ENCODE measurements at regions not wholly inside any gene's neighbourhood (a gene's known extent, or its start where the extent isn't known, plus 50 kb on each side); places are given as distances from the start of the nearest gene placed in this dataset.
A peak's percentile ranks its signal among the peaks of the same experiment; 100 is the strongest.
"Not testable (repeated sequence)": the region's sequence is repeated elsewhere in the genome, so short reads cannot be mapped to it uniquely, and the experiment has no call there.

- no peak for DNase-seq
These were observed 410.5 kb downstream of the TMEM38B start for GRCh38 chr9:106104887-106105286.

DNA sequence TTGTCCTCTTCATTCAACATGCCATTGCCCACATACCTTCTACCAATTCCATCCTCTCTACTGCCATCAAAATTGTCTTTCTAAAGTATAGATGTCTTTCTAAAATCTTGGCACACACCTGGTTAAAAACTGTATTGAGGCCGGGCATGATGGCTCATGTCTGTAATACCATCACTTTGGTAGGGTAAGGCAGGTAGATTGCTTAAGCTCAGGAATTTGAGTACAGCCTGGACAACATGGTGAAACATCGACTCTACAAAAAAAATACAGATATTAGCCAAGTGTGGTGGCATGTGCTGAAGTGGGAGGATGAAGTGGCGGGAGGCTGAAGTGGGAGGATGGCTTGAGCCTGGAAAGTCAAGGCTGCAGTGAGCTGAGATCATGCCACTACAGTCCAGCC, 412.1 kb downstream of the TMEM38B start:
- no peak for DNase-seq

DNA sequence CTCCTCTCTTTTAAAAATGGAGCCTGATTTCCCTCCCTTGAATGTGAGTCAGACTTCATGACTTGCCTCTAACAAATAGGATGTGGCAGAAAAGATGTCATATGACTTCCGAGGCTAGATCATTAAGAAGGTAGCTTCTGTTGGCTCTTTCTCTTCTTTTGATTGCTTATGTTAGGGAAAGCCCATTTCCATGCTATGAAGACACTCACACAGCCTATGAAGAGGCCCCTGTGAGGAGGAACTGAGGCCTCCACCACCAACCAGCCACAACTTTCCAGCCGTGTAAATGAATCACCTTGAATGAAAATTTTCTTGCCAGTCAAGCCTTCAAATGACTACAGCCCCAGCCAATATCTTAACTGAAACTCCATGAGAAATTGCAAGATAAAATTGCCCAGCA, 413.4 kb downstream of the TMEM38B start:
- DNase-seq = no peak

- DNase-seq = not testable (repeated sequence)
These were observed 415.4 kb downstream of the TMEM38B start for GRCh38 chr9:106109706-106110105.

DNA sequence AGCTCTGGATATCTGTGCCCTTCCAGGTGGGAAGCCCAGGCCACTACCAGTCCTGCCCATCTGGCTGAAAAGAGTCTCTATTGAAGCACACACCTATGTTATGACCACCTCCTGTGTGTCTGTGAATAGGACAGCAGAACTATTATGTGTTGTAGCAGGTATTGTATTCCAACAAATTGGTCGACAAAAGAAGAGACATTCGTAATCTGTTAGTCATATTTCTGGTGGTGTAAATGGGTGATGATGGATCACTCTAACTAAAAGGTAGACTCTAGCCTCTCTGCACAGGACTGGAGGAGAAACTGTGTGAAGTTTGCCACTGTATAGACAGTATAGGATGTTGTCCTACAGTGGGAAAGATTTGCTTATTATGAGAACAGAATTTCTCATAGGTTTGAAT, 416.1 kb downstream of the TMEM38B start:
- no peak for DNase-seq

DNA sequence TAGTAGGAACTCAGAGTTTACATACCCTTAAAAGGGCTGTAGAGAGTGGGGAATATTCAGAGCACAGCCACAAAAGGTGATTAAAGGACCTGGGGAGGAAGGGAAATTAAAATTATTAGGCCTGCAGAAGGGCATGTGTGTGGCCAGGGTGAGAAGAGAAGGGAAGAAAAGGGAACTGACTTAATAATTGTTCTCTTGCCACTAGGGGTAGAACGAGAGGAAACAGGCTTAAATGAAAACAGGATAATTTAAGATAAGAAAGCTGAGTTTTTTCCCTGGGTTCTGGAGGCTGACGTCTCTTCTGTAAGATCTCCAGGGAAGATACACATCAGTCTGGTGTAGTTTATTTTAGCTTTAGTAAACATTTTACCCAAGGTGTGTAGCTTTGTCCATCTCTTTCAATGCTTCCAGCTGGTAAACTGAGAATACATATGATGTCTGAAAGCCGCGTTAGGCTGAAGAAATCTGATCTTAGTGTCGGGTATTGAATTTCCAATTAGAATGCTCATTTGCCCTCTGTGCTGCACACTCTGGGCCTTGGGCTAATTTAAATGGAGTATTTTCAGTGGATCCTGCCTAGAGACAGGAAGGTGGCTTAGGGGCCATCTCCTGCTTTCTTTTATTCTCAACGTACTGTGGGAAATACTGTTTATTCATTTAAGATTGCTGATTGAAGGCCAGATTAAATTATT, 416.8 kb downstream of the TMEM38B start:
- no peak for DNase-seq

GRCh38 chr9:106112935-106113334, 418.6 kb downstream of the TMEM38B start:
- no peak for DNase-seq

DNA sequence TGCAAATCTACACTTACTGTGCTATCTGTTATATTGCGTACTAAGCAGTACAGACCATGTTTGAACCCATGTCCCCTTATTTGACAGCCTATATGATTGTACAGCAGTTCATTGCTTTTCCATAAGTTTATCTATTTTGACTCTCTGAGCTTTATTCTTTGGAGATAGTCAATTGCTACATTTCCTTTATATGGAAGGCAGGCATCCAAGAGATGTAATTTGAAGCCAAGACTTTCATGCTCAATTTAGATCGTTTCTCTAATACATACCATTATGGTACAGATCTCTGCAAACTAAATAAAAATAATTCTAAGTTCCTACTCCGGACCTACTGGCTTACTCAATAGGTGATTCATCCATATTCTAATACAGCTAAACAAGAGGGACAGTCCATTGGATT, 424.8 kb downstream of the TMEM38B start:
- DNase-seq = peak; percentile 4

- no peak for DNase-seq
These were observed 425.7 kb downstream of the TMEM38B start for GRCh38 chr9:106120071-106120470.

DNA sequence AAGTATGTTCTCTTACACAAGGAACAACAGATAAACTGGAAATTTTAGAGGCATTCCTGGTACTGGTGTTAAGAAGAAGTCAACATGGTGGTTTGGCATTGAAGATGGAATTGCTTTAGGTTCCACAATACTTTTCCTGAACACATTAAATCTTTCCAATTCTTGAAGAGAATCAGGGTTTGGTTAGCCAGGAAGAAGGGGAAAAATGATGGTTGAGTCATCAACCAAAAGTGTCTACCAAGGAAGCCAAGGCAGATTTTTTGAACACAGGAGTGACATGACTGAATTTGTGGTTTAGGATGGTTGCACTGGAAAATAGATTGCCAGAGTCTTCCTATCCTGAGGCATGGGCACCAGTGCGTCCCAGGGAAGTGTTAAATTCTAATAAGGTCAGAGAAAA, 433.4 kb downstream of the TMEM38B start:
- no peak for DNase-seq

DNA sequence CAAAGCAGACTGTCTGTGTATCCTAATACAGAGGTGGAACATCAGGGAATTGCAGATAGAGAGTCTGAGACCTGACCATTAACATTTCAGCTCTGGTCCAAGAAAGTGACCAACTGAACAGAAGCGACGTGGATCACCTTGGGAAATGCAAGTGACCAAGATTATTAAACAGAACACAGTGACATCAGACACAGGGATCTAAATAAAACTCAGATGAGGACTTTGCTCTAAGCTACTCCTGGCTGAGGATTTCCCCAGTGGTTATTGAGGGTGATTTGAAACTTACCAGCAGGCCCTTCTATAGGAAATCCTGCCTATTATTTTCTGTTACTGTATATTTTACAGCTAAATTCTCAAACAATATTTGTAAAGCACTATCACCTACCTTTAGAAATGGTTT, 436.0 kb downstream of the TMEM38B start:
- no peak for DNase-seq

DNA sequence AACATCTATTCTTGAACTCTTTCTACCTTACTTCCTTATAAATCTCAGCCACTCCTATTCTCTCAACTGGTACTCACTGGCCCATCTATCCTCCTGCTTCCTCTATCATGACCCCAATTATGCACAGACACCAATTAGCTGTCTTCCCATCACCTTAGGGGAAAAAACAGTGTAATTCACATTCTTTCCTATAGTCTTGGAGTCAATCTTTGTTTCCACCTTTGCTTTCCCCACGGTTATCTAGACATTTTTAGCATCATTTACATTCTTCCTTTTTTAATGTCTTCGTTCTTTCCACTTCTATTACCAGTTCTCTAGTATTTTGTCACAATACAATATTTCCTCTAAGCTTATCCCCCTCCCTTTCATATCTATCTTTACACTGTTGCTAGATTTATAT, 449.4 kb downstream of the TMEM38B start:
- DNase-seq = no peak

- DNase-seq = no peak
These were observed 451.9 kb downstream of the TMEM38B start for GRCh38 chr9:106146066-106146840.

- DNase-seq = no peak
These were observed 452.5 kb downstream of the TMEM38B start for GRCh38 chr9:106146886-106147285.

DNA sequence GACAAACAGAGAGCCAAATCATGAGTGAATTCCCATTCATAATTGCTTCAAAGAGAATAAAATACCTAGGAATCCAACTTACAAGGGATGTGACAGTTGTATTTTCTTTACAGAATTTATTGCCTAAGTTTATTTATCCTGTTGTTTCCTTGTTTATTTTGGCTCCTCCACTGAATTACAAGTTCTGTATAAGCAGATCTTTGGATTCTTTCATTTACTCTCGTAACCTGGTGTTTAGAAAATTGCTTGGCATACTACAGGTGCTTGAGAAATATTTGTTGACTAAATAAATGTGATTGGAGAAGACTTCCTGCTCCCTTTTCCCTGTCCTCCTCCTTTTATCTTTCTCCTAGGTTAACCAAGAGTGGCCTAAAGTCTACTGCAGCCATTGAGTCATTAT, 455.6 kb downstream of the TMEM38B start:
- DNase-seq = no peak

DNA sequence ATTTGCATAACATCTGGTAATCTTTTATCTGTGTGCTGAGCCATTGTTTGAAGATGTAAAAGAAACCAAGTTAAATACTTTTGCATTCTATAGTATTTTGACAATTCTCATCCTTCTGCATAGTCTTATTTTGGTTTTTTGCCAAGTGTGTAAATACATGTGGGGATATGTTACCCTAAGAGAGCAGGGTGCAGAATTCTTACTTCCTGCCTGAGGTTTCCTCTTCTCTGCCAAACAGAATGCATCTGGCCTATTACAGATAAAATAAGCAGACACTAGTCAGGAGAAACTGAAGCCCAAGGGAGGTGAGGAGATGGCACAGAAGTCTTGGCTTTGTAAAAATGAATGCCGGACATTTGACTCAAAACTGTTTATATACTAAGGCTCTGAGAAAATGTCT, 462.1 kb downstream of the TMEM38B start:
- no peak for DNase-seq

GRCh38 chr9:106172265-106172664, 477.9 kb downstream of the TMEM38B start:
- DNase-seq = no peak

- DNase-seq = no peak
These were observed 480.0 kb downstream of the TMEM38B start for GRCh38 chr9:106174346-106174745.

GRCh38 chr9:106177216-106177615, 482.9 kb downstream of the TMEM38B start:
- no peak for DNase-seq

DNA sequence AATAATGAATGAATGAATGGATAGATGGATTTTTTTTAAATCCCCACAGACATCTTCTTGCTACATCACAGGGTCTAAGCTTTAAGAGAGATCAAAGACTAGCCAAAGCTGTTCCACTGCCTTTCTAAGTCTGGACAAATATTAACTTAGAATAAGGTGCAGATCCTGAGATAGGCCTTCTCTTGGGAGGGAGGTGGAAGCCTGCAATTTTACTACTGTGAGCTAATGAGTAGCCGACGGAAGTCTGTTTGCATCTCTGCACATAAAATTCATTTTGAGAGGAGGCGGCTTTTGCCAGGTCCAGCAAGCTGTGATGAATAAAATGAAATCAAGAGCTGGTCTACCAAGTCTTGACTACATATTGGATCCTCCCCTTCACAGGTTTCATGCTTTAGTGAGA, 484.9 kb downstream of the TMEM38B start:
- no peak for DNase-seq

DNA sequence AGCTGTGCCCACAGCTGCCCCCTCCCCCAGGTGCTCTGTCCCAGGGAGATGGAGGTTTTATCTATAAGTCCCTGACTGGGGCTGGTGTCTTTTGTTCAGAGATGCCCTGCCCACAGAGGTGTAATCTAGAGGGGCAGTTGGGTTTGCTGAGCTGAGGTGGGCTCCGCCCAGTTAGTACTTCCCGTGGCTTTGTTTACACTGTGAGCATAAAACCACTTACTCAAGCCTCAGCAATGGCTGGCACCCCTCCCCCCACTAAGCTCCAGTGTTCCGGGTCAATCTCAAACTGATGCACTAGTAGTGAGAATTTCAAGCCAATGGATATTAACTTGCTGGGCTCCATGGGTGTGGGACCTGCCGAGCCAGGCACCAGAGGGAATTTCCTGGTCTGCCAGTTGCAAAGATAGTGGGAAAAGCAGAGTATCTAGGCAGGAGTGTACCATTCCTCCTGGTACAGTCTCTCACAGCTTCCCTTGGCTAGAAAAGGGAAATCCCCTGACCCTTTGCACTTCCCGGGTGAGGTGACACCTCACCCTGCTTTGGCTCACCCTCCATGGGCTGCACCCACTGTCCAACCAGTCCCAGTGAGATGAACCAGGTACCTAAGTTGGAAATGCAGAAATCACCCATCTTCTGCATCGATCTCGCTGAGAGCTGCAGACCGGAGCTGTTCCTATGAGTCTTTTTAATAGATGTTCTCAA, 509.6 kb downstream of the TMEM38B start:
- DNase-seq = not testable (repeated sequence)

GRCh38 chr9:106207298-106207697, 513.0 kb downstream of the TMEM38B start:
- no peak for DNase-seq

GRCh38 chr9:106218427-106218826, 524.1 kb downstream of the TMEM38B start:
- DNase-seq = no peak

Measured in muscle of arm (tissue), 1 donor.